ENCODE measurements at regions not wholly inside any gene's neighbourhood (a gene's known extent, or its start where the extent isn't known, plus 50 kb on each side); places are given as distances from the start of the nearest gene placed in this dataset.

- TF ChIP-seq CTCF (IDR thresholded peaks at IDR 0.05): no peak
- no peak for TF ChIP-seq POLR2A (IDR thresholded peaks at IDR 0.05)
These were observed 173.0 kb downstream of the SPCS3 start for GRCh38 chr4:176492646-176493302.
